ENCODE measurements at regions not wholly inside any gene's neighbourhood (a gene's known extent, or its start where the extent isn't known, plus 50 kb on each side); places are given as distances from the start of the nearest gene placed in this dataset.

DNA sequence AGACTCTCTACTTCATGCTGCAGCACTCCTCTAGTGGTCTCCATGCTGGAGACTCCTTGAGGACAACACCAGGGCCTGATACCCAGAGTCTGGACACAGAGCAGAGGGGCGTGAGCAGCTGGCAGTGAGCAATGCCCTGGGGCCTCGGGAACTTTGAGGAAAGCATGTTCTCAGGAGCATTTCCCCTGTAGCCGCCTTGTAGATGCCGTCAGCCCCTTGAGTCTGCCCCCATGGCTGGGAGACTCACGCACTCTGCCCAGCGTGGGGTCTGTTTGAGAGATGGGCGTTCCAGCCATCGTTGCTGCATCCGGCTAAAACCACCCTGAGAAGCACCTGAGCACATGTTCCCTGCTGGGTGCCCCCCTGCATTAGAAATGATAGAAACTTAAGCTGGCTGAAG, 56.8 kb downstream of the PLXNA1 start:
- TF ChIP-seq POLR2A (IDR thresholded peaks at IDR 0.05) (no peak), CTCF (IDR thresholded peaks at IDR 0.05) (no peak)

Measured in ovary (tissue), 3 donors.